Tibial nerve (tissue), 4 donors: ENCODE measurements at regions not wholly inside any gene's neighbourhood (a gene's known extent, or its start where the extent isn't known, plus 50 kb on each side); places are given as distances from the start of the nearest gene placed in this dataset.

ENCODE experiments used
- CTCF ChIP-seq, 5 experiments: fragments of 200-600 bp in 3 of 5; fragments of 450-650 bp in 2 of 5; sonication (generic) in 3 of 5; IDR thresholded peaks; one replicate each; pipeline ENCODE4 v1.5.1; 2016 to 2019; ENCODE audit warnings: antibody characterized with exemption in 5 of 5, mild to moderate bottlenecking in 3 of 5, moderate library complexity in 2 of 5
- EP300 ChIP-seq, 2 donors: sonication (generic); formaldehyde crosslinking; IDR thresholded peaks; one replicate each; pipeline ENCODE4 v1.6.1; 2017; ENCODE audit warnings: antibody characterized with exemption in 2 of 2, mild to moderate bottlenecking in 1 of 2
- POLR2A ChIP-seq, 2 donors: fragments of 450-650 bp; IDR thresholded peaks; one replicate each; pipeline ENCODE4 v1.6.1; 2017; ENCODE audit warnings: antibody characterized with exemption in 2 of 2, mild to moderate bottlenecking in 2 of 2, moderate library complexity in 2 of 2

DNA sequence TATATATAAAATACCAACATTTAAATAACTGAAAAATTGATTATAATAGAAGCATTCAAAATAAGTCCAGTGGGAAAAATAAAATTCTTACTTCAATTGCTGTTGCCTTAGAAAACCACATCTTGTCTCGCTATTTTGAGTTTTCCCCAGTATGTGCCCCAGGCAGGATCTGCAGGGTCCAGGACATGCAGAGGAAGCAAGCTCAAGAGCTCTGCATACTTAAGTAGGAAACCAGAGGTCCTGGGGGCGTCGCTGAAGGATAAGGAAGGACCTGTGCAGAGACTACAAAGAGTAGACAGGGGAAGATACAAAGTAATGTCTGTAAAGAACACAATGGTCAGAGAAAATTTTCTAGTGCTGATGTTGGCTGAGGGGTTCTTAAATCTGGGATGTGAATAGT, 310.5 kb upstream of the EMCN start:
- TF ChIP-seq CTCF (IDR thresholded peaks at IDR 0.05) (no peak), POLR2A (IDR thresholded peaks at IDR 0.05) (no peak), EP300 (IDR thresholded peaks at IDR 0.05) (no peak)
